SK-N-SH treated with all-trans-retinoic acid at 6 μM for 48 hours (cell line): ENCODE measurements at regions not wholly inside any gene's neighbourhood (a gene's known extent, or its start where the extent isn't known, plus 50 kb on each side); places are given as distances from the start of the nearest gene placed in this dataset.

Source experiments
- ARNTL ChIP-seq: fragments of 450-650 bp; formaldehyde crosslinking; IDR thresholded peaks from 2 replicates; pipeline ENCODE4 v1.5.0; 2020; ENCODE audit warnings: low read depth, mild to moderate bottlenecking, moderate library complexity, borderline replicate concordance
- CREB5 ChIP-seq: fragments of 250-450 bp; sonication (Bioruptor Pico); IDR thresholded peaks from 2 replicates; pipeline ENCODE4 v1.5.1; 2020; ENCODE audit warnings: low read depth, mild to moderate bottlenecking, moderate library complexity
- ZFP3 ChIP-seq: fragments of 250-450 bp; sonication (Bioruptor Pico); IDR thresholded peaks from 2 replicates; pipeline ENCODE4 v1.5.0; 2020; ENCODE audit warnings: mild to moderate bottlenecking, moderate library complexity
- TF ChIP-seq, protein P1 (sequence below): fragments of 250-450 bp; sonication (Bioruptor Pico); IDR thresholded peaks from 2 replicates; pipeline ENCODE4 v1.8.0; 2020; ENCODE audit warnings: mild to moderate bottlenecking, moderate library complexity, borderline replicate concordance

GRCh38 chr10:53675177-53675576, 902.6 kb upstream of the MBL2 start:
- TF ChIP-seq ZFP3 (CRISPR knock-in tag) (no peak), ARNTL (CRISPR knock-in tag) (no peak), CREB5 (no peak)
- TF ChIP-seq, protein P1, sequence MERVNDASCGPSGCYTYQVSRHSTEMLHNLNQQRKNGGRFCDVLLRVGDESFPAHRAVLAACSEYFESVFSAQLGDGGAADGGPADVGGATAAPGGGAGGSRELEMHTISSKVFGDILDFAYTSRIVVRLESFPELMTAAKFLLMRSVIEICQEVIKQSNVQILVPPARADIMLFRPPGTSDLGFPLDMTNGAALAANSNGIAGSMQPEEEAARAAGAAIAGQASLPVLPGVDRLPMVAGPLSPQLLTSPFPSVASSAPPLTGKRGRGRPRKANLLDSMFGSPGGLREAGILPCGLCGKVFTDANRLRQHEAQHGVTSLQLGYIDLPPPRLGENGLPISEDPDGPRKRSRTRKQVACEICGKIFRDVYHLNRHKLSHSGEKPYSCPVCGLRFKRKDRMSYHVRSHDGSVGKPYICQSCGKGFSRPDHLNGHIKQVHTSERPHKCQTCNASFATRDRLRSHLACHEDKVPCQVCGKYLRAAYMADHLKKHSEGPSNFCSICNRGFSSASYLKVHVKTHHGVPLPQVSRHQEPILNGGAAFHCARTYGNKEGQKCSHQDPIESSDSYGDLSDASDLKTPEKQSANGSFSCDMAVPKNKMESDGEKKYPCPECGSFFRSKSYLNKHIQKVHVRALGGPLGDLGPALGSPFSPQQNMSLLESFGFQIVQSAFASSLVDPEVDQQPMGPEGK (CRISPR knock-in tag) = no peak
